ENCODE measurements at regions not wholly inside any gene's neighbourhood (a gene's known extent, or its start where the extent isn't known, plus 50 kb on each side); places are given as distances from the start of the nearest gene placed in this dataset.

DNA sequence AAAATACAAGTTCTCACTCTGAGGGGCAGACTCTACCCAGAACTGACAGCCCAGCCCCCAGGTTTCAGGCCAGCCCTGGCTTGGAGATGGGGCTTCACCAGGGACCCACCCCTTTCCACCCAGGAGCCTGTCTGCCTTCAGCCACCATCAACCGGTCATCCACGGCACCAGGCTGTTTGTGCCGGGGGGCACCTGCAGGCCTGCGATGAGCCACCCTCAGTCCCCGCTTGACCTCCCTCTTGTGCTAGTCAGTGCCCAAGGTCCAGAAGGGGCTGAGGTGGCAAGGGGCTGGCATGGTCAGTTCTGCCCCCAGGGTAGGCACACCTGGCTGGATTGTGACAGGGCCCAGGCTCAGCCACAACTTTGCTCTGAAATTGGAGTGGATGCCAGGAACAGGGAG lies 82.1 kb downstream of the ADRA2C start:
- Histone ChIP-seq H4K20me1 (replicated peaks; ENCODE audit: control insufficient read depth, insufficient read depth, low read length) (no peaks in the 10 kb centered on the region), H3K4me2 (ENCODE audit: insufficient read depth, low read length) (no peak overlapping the region), H3K4me3 (no peak overlapping the region), H3K27ac (ENCODE audit: extremely low read depth, low read depth, low read length) (no peak overlapping the region), H3K9ac (ENCODE audit: insufficient read depth in 1 of 2, low read depth in 2 of 2, low read length in 2 of 2) (no peak overlapping the region), H3K9me3 (replicated peaks; ENCODE audit: control insufficient read depth, insufficient read depth, low read depth, low read length) (no peaks in the 10 kb centered on the region), H3K79me2 (ENCODE audit: control insufficient read depth, insufficient read depth, low read length) (no peaks in the 10 kb centered on the region), H3K9me1 (ENCODE audit: control insufficient read depth, insufficient read depth, low read length) (no peaks in the 10 kb centered on the region), H2AFZ (ENCODE audit: low read depth, low read length) (no peak overlapping the region), H3K36me3 (ENCODE audit: control insufficient read depth, insufficient read depth, low read length) (no peaks in the 10 kb centered on the region), H3K27me3 (ENCODE audit: control insufficient read depth in 2 of 2, insufficient read depth in 2 of 2, low read length in 2 of 2) (peaks cover 3 to 11% of the 10 kb centered on the region in 2 experiments; a peak in 4 of 5 replicates), H3K4me1 (replicated peaks in 1 of 2; ENCODE audit: control insufficient read depth in 2 of 2, insufficient read depth in 2 of 2, low read length in 2 of 2) (no peaks in the 10 kb centered on the region; a peak in 1 of 5 replicates)
- FAIRE-seq = no peak
- POLR2A ChIA-PET = no interaction called here
- no peak for ATAC-seq
- no TSS peak for BruUV-seq (replicated peaks)
- intact Hi-C loops (cut with micrococcal nuclease) (no loop called here), in situ Hi-C loops (cut with MboI) (no loop called here)
- 0% methylated on average over 5 of the region's 5 CpGs for WGBS (ENCODE audit: insufficient coverage, low coverage, missing lambda C conversion rate)
- TF ChIP-seq, protein P1, sequence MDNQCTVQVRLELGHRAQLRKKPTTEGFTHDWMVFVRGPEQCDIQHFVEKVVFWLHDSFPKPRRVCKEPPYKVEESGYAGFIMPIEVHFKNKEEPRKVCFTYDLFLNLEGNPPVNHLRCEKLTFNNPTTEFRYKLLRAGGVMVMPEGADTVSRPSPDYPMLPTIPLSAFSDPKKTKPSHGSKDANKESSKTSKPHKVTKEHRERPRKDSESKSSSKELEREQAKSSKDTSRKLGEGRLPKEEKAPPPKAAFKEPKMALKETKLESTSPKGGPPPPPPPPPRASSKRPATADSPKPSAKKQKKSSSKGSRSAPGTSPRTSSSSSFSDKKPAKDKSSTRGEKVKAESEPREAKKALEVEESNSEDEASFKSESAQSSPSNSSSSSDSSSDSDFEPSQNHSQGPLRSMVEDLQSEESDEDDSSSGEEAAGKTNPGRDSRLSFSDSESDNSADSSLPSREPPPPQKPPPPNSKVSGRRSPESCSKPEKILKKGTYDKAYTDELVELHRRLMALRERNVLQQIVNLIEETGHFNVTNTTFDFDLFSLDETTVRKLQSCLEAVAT (IDR thresholded peaks at IDR 0.05) = no peak
- TF ChIP-seq HDAC6 (IDR thresholded peaks at IDR 0.05; ENCODE audit: low read depth, low read length) = no peak
- no peak for TF ChIP-seq ZNF830 (CRISPR knock-in tag; IDR thresholded peaks at IDR 0.05)
- TF ChIP-seq, protein P2, sequence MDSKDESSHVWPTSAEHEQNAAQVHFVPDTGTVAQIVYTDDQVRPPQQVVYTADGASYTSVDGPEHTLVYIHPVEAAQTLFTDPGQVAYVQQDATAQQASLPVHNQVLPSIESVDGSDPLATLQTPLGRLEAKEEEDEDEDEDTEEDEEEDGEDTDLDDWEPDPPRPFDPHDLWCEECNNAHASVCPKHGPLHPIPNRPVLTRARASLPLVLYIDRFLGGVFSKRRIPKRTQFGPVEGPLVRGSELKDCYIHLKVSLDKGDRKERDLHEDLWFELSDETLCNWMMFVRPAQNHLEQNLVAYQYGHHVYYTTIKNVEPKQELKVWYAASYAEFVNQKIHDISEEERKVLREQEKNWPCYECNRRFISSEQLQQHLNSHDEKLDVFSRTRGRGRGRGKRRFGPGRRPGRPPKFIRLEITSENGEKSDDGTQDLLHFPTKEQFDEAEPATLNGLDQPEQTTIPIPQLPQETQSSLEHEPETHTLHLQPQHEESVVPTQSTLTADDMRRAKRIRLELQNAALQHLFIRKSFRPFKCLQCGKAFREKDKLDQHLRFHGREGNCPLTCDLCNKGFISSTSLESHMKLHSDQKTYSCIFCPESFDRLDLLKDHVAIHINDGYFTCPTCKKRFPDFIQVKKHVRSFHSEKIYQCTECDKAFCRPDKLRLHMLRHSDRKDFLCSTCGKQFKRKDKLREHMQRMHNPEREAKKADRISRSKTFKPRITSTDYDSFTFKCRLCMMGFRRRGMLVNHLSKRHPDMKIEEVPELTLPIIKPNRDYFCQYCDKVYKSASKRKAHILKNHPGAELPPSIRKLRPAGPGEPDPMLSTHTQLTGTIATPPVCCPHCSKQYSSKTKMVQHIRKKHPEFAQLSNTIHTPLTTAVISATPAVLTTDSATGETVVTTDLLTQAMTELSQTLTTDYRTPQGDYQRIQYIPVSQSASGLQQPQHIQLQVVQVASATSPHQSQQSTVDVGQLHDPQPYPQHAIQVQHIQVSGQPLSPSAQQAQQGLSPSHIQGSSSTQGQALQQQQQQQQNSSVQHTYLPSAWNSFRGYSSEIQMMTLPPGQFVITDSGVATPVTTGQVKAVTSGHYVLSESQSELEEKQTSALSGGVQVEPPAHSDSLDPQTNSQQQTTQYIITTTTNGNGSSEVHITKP (IDR thresholded peaks at IDR 0.05; ENCODE audit: partially characterized antibody) = no peak
- no peak for TF ChIP-seq ZNF174 (CRISPR knock-in tag; IDR thresholded peaks at IDR 0.05)
- no peak for TF ChIP-seq SMAD3 (CRISPR knock-in tag; conservative IDR thresholded peaks at IDR 0.05)
- TF ChIP-seq ZNF431 (CRISPR knock-in tag; IDR thresholded peaks at IDR 0.05) = no peak
- no peak for TF ChIP-seq ETV6 (IDR thresholded peaks at IDR 0.05; ENCODE audit: borderline replicate concordance in 1 of 2, low read depth in 2 of 2, low read length in 1 of 2)
- no peak for TF ChIP-seq ETV6 (CRISPR knock-in tag; IDR thresholded peaks at IDR 0.05; ENCODE audit: borderline replicate concordance)
- TF ChIP-seq, protein P3, sequence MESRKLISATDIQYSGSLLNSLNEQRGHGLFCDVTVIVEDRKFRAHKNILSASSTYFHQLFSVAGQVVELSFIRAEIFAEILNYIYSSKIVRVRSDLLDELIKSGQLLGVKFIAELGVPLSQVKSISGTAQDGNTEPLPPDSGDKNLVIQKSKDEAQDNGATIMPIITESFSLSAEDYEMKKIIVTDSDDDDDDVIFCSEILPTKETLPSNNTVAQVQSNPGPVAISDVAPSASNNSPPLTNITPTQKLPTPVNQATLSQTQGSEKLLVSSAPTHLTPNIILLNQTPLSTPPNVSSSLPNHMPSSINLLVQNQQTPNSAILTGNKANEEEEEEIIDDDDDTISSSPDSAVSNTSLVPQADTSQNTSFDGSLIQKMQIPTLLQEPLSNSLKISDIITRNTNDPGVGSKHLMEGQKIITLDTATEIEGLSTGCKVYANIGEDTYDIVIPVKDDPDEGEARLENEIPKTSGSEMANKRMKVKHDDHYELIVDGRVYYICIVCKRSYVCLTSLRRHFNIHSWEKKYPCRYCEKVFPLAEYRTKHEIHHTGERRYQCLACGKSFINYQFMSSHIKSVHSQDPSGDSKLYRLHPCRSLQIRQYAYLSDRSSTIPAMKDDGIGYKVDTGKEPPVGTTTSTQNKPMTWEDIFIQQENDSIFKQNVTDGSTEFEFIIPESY (CRISPR knock-in tag; IDR thresholded peaks at IDR 0.05) = no peak
- DNase-seq (ENCODE audit: extremely low read depth in 1 of 4, low spot score in 3 of 4) = no peak
- CTCF ChIA-PET (ENCODE audit: low intra/inter-chr PET ratio) = no interaction called here

All from K562 (cell line).